H1 (cell line): ENCODE measurements at regions not wholly inside any gene's neighbourhood (a gene's known extent, or its start where the extent isn't known, plus 50 kb on each side); places are given as distances from the start of the nearest gene placed in this dataset.

Experiments used
- ASH2L ChIP-seq: fragments of 200-600, 300-600 bp; sonication (generic); IDR thresholded peaks from one replicate; pipeline ENCODE4 v1.7.1; 2017; ENCODE audit warnings: low read length
- CBX8 ChIP-seq: fragments of 300-800, 300-1000 bp; sonication (generic); IDR thresholded peaks from 2 replicates; pipeline ENCODE4 v1.7.1; 2016; ENCODE audit warnings: low read depth, low read length, borderline replicate concordance
- CTBP2 ChIP-seq: IDR thresholded peaks from 2 replicates; pipeline ENCODE4 v1.7.0; 2011; ENCODE audit warnings: borderline replicate concordance, mild to moderate bottlenecking, moderate library complexity, mixed read lengths, low read length; ENCODE audit not compliant: insufficient read depth, insufficient read length
- HDAC6 ChIP-seq: IDR thresholded peaks from one replicate; pipeline ENCODE4 v1.7.1; 2012; ENCODE audit warnings: low read depth, mild to moderate bottlenecking, inconsistent platforms, low read length, moderate library complexity
- JUN ChIP-seq: IDR thresholded peaks from 2 replicates; pipeline ENCODE4 v1.6.1; 2011; ENCODE audit warnings: low read depth, mild to moderate bottlenecking, improper control_type of control experiment, low read length
- KDM4A ChIP-seq: IDR thresholded peaks from one replicate; pipeline ENCODE4 v1.7.1; 2012; ENCODE audit warnings: low read depth, mild to moderate bottlenecking, moderate library complexity, low read length, inconsistent platforms; ENCODE audit not compliant: severe bottlenecking
- KDM5A ChIP-seq: fragments of 200-600 bp; IDR thresholded peaks from 2 replicates; pipeline ENCODE4 v1.7.1; 2012; ENCODE audit warnings: mild to moderate bottlenecking, low read length, inconsistent platforms, mixed read lengths
- MAFK ChIP-seq: IDR thresholded peaks from 2 replicates; pipeline ENCODE4 v1.6.1; 2012; ENCODE audit warnings: low read depth, mild to moderate bottlenecking, improper control_type of control experiment, low read length
- POLR2A ChIP-seq, 2 experiments: IDR thresholded peaks; 1 replicate in 1 of 2; 2 replicates in 1 of 2; pipeline ENCODE4 v1.6.1; 2011; ENCODE audit warnings: low read depth in 2 of 2, low read length in 2 of 2, mild to moderate bottlenecking in 2 of 2; ENCODE audit errors: control extremely low read depth in 1 of 2
- RBBP5 ChIP-seq: IDR thresholded peaks from 2 replicates; pipeline ENCODE4 v1.7.1; 2012; ENCODE audit warnings: low read depth, mild to moderate bottlenecking, inconsistent platforms, low read length, moderate library complexity, borderline replicate concordance
- SP4 ChIP-seq: IDR thresholded peaks from 2 replicates; pipeline ENCODE4 v1.6.1; 2012; ENCODE audit warnings: low read length, inconsistent platforms
- ZNF274 ChIP-seq: IDR thresholded peaks from 2 replicates; pipeline ENCODE4 v1.7.0; 2012; ENCODE audit warnings: low read length, borderline replicate concordance; ENCODE audit errors: extremely low read depth
- TF ChIP-seq, protein P1 (sequence below): fragments of 300-600 bp; sonication (generic); IDR thresholded peaks from 2 replicates; pipeline ENCODE4 v1.7.1; 2012; ENCODE audit warnings: low read length, moderate library complexity, mild to moderate bottlenecking, inconsistent platforms; ENCODE audit not compliant: insufficient replicate concordance

DNA sequence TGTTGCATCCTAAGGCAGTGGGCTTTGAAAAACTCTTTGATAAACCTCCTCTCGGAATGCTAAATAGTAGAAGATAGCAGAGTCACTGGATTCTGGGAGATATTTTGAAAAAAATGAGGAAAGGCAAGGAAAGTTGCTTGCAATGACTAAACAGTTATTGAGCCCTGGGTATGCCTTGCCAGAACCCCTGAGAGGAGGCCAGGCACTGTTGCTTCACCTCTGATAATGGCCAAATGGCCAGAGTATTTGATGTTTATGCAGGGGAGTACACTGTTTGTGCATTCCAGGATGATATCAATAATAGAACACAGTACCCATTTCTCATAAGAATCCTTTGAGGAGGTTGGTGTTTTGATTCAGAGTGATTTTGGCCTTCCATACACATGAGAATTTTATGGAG lies 935.1 kb upstream of the WWC1 start (continued):
- TF ChIP-seq, protein P1, sequence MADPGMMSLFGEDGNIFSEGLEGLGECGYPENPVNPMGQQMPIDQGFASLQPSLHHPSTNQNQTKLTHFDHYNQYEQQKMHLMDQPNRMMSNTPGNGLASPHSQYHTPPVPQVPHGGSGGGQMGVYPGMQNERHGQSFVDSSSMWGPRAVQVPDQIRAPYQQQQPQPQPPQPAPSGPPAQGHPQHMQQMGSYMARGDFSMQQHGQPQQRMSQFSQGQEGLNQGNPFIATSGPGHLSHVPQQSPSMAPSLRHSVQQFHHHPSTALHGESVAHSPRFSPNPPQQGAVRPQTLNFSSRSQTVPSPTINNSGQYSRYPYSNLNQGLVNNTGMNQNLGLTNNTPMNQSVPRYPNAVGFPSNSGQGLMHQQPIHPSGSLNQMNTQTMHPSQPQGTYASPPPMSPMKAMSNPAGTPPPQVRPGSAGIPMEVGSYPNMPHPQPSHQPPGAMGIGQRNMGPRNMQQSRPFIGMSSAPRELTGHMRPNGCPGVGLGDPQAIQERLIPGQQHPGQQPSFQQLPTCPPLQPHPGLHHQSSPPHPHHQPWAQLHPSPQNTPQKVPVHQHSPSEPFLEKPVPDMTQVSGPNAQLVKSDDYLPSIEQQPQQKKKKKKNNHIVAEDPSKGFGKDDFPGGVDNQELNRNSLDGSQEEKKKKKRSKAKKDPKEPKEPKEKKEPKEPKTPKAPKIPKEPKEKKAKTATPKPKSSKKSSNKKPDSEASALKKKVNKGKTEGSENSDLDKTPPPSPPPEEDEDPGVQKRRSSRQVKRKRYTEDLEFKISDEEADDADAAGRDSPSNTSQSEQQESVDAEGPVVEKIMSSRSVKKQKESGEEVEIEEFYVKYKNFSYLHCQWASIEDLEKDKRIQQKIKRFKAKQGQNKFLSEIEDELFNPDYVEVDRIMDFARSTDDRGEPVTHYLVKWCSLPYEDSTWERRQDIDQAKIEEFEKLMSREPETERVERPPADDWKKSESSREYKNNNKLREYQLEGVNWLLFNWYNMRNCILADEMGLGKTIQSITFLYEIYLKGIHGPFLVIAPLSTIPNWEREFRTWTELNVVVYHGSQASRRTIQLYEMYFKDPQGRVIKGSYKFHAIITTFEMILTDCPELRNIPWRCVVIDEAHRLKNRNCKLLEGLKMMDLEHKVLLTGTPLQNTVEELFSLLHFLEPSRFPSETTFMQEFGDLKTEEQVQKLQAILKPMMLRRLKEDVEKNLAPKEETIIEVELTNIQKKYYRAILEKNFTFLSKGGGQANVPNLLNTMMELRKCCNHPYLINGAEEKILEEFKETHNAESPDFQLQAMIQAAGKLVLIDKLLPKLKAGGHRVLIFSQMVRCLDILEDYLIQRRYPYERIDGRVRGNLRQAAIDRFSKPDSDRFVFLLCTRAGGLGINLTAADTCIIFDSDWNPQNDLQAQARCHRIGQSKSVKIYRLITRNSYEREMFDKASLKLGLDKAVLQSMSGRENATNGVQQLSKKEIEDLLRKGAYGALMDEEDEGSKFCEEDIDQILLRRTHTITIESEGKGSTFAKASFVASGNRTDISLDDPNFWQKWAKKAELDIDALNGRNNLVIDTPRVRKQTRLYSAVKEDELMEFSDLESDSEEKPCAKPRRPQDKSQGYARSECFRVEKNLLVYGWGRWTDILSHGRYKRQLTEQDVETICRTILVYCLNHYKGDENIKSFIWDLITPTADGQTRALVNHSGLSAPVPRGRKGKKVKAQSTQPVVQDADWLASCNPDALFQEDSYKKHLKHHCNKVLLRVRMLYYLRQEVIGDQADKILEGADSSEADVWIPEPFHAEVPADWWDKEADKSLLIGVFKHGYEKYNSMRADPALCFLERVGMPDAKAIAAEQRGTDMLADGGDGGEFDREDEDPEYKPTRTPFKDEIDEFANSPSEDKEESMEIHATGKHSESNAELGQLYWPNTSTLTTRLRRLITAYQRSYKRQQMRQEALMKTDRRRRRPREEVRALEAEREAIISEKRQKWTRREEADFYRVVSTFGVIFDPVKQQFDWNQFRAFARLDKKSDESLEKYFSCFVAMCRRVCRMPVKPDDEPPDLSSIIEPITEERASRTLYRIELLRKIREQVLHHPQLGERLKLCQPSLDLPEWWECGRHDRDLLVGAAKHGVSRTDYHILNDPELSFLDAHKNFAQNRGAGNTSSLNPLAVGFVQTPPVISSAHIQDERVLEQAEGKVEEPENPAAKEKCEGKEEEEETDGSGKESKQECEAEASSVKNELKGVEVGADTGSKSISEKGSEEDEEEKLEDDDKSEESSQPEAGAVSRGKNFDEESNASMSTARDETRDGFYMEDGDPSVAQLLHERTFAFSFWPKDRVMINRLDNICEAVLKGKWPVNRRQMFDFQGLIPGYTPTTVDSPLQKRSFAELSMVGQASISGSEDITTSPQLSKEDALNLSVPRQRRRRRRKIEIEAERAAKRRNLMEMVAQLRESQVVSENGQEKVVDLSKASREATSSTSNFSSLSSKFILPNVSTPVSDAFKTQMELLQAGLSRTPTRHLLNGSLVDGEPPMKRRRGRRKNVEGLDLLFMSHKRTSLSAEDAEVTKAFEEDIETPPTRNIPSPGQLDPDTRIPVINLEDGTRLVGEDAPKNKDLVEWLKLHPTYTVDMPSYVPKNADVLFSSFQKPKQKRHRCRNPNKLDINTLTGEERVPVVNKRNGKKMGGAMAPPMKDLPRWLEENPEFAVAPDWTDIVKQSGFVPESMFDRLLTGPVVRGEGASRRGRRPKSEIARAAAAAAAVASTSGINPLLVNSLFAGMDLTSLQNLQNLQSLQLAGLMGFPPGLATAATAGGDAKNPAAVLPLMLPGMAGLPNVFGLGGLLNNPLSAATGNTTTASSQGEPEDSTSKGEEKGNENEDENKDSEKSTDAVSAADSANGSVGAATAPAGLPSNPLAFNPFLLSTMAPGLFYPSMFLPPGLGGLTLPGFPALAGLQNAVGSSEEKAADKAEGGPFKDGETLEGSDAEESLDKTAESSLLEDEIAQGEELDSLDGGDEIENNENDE = no peak
- TF ChIP-seq POLR2A (IDR thresholded peaks at IDR 0.05; ENCODE audit: control extremely low read depth in 1 of 2, low read depth in 2 of 2, low read length in 2 of 2) (no peak), MAFK (no peak), SP4 (no peak), CTBP2 (no peak), KDM5A (no peak), HDAC6 (no peak), RBBP5 (no peak), ZNF274 (no peak), KDM4A (no peak), JUN (no peak), ASH2L (no peak), CBX8 (no peak)
